ENCODE measurements at regions not wholly inside any gene's neighbourhood (a gene's known extent, or its start where the extent isn't known, plus 50 kb on each side); places are given as distances from the start of the nearest gene placed in this dataset.
"Not testable (repeated sequence)": the region's sequence is repeated elsewhere in the genome, so short reads cannot be mapped to it uniquely, and the experiment has no call there.

GRCh38 chr9:749716-750115 lies 91.8 kb upstream of the DMRT1 start:
- DNase-seq: no peak

DNA sequence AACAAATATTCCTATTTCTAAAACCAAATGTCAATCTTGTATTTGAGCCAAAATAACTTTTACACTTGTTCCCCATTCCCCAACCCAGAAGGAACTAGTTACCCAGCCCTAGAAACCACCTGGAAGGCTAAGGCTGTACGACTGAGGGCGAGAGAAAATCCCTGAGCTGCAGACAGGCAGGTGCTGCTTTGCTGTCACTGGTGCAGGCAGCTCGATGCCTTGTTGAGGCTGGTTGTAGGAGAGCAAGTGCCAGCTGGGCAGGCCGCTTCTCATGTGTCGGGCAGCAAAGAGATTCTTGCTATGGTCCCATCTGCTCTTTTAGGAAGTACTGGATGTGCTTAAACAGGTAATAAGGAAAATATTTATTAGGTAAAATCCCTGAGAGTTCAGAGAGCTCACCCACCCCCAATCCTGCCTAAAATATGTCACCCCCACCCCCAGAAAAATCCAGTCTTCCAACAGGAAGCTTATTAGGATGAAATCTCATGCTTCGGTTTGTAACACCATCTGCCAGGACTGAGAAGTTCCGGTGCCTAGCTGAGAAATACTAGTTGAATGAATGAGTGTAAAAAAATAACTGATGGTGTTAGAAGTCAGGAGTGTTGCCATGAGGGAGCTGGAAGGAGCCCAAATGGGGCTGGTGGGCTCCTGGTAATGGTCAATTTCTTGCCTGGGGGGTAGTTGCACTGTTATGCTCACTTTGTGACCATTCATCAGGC lies 91.1 kb upstream of the DMRT1 start:
- no peak for DNase-seq

- DNase-seq: no peak
Observed at GRCh38 chr9:751137-752051, 90.1 kb upstream of the DMRT1 start.

DNA sequence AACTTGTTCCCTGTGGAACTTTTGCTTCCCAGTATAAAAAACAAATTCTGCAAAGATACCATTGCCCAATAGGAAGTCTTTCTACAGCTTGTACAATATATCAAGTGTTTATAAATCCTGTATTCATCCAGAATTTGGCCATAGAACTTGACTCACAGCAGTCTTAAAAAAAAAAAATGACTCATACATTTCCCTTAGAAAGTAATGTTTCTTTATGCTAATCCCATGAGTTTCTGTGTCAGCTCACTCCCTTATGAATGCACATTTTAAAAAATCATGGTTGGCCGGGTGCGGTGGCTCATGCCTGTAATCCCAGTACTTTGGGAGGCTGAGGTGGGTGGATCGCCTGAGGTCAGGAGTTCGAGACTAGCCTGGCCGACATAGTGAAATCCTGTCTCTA lies 89.3 kb upstream of the DMRT1 start:
- no peak for DNase-seq

DNA sequence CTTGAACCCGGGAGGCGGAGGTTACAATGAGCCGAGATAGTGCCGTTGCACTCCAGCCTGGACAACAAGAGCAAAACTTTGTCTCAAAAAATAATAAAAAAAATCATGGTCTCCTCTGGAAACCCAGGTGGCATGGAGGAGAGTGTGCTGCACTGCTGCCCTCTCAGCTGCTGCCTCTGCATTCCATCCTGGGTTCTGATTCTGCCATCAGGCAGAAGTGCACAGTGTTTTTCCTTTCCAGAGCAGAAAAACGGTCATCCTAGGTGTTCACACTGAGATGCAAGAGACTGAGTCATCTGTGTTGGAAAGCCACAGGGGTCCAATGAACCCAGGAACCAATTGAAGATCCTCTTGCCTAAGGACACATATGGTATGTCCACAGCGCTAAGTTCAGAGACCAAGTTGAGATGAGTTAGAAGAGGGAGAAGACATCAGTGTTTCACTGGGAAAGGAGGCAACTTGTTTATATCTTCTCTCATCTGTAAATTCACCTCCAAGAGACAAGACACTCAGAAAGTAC lies 88.8 kb upstream of the DMRT1 start:
- no peak for DNase-seq

- DNase-seq: not testable (repeated sequence)
Observed at GRCh38 chr9:753734-754133, 87.8 kb upstream of the DMRT1 start.

GRCh38 chr9:754150-754931 lies 87.2 kb upstream of the DMRT1 start:
- DNase-seq: no peak

GRCh38 chr9:755454-756381 lies 85.8 kb upstream of the DMRT1 start:
- no peak for DNase-seq

GRCh38 chr9:757246-757881 lies 84.1 kb upstream of the DMRT1 start:
- DNase-seq: no peak

- no peak for DNase-seq
Observed at GRCh38 chr9:758146-758545, 83.4 kb upstream of the DMRT1 start.

GRCh38 chr9:759541-759940 lies 82.0 kb upstream of the DMRT1 start:
- no peak for DNase-seq

DNA sequence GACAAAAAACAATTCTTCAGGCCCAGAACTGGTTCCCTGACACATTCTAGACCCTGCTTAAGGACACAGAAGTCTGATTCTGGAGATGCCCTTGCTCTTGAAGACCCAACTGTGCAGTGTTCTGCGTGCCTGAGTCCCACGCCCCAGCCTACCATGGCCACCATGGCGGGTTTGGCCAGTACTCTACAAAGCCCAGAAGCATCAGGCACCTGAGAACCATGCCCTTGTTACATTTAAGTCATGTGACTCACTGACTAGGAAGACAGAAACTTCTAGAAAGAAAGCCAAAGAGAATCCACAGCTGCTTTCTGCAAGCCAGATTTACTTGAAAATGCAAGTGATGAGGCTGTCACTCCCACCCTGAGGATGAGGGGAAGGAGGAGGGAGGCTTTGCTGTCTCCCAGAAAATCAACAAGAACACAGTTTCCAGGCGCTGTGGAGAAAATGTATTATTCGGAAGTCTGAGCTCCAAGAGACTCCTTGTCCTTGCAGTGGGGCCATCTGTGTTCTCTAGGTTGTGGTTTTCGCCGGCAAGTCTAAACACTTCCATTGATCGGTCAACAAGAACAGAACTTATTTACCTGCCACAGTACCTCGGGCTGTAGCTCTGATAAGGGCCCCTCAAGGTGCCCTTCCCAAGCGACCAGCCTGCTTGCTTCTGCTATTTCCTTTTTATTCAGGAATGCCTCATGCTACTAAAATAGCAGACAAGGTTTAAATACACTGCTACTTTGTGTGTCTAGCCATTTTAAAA lies 81.3 kb upstream of the DMRT1 start:
- no peak for DNase-seq

DNA sequence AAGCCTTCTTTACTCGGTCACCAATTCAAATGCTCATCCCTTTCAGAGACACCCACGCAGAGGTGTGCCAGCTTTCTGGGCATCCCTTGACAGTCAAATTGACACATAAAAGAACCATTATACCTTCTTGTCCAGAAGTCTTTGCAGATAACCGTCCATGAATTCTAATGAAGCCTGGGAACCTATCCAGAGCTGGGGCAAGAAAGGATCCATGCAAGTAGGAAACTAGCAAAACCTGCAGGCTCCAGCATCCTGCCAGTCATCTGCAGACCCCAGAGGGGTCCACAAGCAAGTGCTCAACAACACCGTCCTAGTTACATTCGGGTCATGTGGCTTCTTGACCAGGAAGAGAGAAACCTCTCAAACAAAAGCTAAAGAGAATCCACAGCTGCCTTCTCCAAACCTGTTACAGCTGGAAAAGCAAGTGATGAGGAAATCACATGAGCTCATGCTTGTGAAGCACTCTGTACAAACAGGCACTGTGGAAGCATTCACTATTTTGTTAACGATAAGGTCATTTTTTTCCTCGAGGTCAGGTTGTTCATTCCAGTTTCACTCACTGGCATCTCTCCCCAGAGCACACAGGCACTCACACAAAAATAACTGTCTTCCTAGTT lies 80.2 kb upstream of the DMRT1 start:
- DNase-seq: no peak

- no peak for DNase-seq
Observed at GRCh38 chr9:761793-762560, 79.5 kb upstream of the DMRT1 start.

- DNase-seq: no peak
Observed at GRCh38 chr9:763692-764091, 77.8 kb upstream of the DMRT1 start.

DNA sequence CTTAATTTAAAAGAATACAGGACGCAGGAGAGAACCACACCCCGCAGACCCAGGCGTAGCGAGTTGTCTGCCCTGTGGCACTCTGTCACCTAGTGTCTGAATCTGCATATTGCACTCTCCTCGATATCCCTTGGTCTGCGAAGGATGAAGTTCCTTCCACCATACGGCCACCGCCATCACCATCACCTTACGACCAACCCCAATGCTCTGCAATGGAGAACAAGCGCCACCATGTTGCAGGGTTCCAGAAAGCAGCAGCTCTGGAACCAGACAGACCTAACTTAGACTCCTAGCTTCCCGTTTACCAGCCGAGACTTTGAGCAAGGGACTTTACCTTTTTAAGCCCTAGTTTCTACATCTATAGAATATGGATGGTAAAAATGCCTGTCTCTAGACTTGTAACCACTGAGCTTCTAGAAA lies 77.4 kb upstream of the DMRT1 start:
- no peak for DNase-seq

- DNase-seq: no peak
Observed at GRCh38 chr9:764986-765385, 76.5 kb upstream of the DMRT1 start.

DNA sequence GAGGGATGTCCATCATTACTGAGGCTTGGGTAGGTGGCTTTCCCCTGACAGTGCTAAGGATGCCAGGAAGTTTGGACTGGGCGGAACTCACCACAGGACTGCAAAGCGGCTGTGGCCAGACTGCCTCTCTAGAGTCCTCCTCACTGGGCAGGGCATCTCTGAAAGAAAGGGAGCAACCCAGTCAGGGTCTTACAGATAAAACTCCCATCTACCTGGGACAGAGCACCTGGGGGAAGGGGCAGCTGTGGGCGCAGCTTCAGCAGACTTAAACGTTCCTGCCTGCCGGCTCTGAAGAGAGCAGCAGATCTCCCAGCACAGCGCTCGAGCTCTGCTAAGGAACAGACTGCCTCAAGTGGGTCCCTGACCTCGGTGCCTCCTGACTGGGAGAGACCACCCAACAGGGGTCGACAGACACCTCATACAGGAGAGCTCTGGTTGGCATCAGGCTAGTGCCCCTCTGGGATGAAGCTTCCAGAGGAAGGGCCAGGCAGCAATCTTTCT lies 74.4 kb upstream of the DMRT1 start:
- DNase-seq: not testable (repeated sequence)

- DNase-seq: no peak
Observed at GRCh38 chr9:776086-776485, 65.4 kb upstream of the DMRT1 start.
